Fibroblast of pulmonary artery (primary cell): ENCODE measurements at regions not wholly inside any gene's neighbourhood (a gene's known extent, or its start where the extent isn't known, plus 50 kb on each side); places are given as distances from the start of the nearest gene placed in this dataset.
"Not testable (repeated sequence)": the region's sequence is repeated elsewhere in the genome, so short reads cannot be mapped to it uniquely, and the experiment has no call there.

Experiments
- DNase-seq: peaks from one replicate; pipeline ENCODE4 v3.0.0-alpha.2; 2010; ENCODE audit warnings: low read depth
- H3K4me3 ChIP-seq: replicated peaks from 2 replicates; pipeline ENCODE4 v1.5.1; 2011; ENCODE audit warnings: low read depth, mild to moderate bottlenecking, control low read depth, low read length, moderate library complexity
- CTCF ChIP-seq: IDR thresholded peaks from 2 replicates; pipeline ENCODE4 v1.5.1; 2011; ENCODE audit warnings: mild to moderate bottlenecking, control low read depth, low read length, inconsistent platforms; ENCODE audit errors: missing control alignments

DNA sequence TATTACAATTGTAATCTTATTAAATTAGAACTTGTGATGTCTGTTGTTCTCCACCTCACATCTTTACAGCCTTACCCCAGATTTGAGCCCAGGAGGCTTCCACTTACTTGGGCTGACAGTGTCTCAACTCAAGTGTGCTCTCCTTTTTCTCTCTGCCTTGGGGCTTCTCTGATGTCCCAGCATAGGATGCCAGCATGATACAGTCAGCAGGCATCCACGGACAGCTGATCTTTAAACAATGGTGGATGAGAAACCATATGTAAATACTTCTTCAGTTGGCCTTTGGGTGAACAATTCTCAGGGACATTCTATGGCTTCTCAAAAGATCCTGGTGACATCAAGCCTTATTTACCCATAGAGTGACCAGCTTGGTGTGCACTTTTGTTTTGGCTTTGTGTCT lies 107.6 kb upstream of the GORAB start:
- no peak overlapping the region for H3K4me3 ChIP-seq
- no peak for TF ChIP-seq CTCF
- DNase-seq: no peak

DNA sequence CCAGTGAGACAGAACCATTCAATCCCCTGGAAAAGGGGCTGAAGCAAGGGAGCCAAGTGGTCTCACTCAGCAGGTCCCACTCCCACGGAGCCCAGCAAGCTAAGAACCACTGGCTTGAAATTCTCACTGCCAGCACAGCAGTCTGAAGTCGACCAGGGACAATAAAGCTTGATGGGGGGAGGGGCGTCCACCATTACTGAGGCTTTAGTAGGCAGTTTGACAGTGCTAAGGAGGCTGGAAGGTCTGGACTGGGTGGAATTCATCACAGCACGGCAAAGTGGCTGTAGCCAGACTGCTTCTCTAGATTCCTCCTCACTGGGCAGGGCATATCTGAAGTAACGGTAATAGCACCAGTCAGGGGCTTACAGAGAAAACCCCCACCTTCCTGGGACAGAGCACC lies 105.4 kb upstream of the GORAB start:
- no peak overlapping the region for H3K4me3 ChIP-seq
- TF ChIP-seq CTCF: no peak
- no peak for DNase-seq

GRCh38 chr1:170427002-170427401 lies 105.0 kb upstream of the GORAB start:
- DNase-seq, H3K4me3 ChIP-seq: not testable (repeated sequence)

DNA sequence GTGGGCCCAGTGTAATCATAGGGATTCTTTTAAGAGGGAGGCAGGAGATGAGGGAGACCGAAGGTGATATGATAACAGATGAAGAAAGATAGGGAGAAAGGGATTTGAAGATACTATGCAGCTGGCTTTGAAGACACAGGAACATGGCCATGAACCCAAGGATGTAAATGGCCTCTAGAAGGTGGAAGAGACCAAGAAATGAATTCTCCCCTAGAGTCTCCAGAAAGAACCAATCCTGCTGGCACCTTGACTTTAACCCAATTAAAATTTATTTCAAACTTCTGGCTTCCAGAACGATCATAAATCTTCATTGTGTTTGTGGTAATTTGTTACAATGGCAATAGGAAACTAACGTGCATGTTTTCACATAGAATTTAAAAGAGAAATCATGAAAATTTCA lies 95.0 kb upstream of the GORAB start:
- no peak for DNase-seq
- TF ChIP-seq CTCF: peak; percentile 13
- no peak overlapping the region for H3K4me3 ChIP-seq

DNA sequence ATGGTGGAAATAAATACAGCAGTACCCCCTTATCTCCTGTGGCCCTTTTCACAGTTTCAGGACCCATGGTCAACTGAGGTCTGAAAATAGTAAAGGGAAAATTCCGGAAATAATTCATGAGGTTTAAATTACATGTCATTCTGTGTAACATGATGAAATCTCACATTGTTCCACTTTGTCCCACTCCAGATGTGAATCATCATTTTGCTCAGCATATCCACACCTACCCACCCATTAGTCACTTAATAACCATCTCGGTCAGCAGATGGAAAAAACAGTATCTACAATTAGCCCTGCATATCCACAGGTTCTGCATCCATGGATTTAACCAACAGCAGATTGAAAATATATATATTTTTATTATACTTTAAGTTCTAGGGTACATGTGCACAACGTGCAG lies 86.9 kb upstream of the GORAB start:
- peak; percentile 85 for DNase-seq
- TF ChIP-seq CTCF: no peak
- no peak overlapping the region for H3K4me3 ChIP-seq

DNA sequence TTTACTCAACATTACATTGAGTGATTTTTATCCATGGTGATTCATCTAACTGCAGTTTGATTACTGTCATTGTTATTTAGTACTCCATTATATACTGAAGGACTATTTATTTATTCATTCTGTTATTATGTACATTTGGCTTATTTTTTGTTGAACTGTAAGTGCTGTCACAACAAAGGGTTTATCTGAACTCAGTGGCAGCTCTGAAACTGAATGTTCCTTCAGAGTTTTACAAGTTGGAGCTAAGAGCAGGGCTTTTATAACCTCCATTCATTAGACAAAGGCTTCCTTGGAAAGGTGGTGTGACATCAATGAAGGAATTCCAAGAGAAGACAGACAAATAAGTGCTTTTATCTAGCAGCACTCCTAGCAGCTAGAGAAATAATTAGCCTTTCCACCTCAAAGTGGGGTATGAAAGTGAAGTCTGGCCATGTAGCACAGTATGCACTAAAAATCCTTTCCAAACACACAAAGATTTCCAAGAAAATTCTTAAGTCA lies 83.3 kb upstream of the GORAB start:
- no peak for TF ChIP-seq CTCF
- H3K4me3 ChIP-seq: no peak overlapping the region
- no peak for DNase-seq

- DNase-seq: peak; percentile 29
- H3K4me3 ChIP-seq: not testable (repeated sequence)
- peak; percentile 10 for TF ChIP-seq CTCF
Measured at GRCh38 chr1:170457325-170458050, 74.5 kb upstream of the GORAB start.
